ENCODE measurements at regions not wholly inside any gene's neighbourhood (a gene's known extent, or its start where the extent isn't known, plus 50 kb on each side); places are given as distances from the start of the nearest gene placed in this dataset.

DNA sequence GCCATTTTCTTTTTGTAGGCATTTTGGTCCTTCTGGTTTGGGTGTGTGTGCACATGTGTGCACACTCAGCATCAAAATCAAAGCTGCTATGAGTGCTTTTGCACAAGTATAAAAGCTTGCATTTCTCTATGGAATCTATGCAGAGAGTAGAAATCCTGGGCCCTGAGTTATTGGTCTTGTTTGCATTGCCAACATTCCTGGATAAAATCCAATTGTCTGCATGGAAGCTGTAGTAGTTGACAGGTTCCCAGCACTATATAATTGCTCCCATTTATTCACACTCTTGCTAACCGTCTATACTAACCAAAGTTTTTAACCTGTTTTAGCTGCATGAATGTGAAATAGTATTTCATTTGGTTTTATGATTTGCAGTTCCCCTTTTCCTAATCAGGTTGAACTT lies 277.0 kb downstream of the FOXA2 start:
- DNase-seq, result no peak
- H3K4me1 ChIP-seq, result no peaks in the 10 kb centered on the region
- TF ChIP-seq, protein P1, sequence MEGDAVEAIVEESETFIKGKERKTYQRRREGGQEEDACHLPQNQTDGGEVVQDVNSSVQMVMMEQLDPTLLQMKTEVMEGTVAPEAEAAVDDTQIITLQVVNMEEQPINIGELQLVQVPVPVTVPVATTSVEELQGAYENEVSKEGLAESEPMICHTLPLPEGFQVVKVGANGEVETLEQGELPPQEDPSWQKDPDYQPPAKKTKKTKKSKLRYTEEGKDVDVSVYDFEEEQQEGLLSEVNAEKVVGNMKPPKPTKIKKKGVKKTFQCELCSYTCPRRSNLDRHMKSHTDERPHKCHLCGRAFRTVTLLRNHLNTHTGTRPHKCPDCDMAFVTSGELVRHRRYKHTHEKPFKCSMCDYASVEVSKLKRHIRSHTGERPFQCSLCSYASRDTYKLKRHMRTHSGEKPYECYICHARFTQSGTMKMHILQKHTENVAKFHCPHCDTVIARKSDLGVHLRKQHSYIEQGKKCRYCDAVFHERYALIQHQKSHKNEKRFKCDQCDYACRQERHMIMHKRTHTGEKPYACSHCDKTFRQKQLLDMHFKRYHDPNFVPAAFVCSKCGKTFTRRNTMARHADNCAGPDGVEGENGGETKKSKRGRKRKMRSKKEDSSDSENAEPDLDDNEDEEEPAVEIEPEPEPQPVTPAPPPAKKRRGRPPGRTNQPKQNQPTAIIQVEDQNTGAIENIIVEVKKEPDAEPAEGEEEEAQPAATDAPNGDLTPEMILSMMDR (IDR thresholded peaks at IDR 0.05), result no peak
- no peak overlapping the region for H3K4me3 ChIP-seq
- no peak overlapping the region for H3K27ac ChIP-seq
- 28 to 30% methylated on average over 1 of the region's 1 CpG for WGBS, 2 donors
- H3K9me3 ChIP-seq, result no peaks in the 10 kb centered on the region
- ATAC-seq, result no peak
- H3K27me3 ChIP-seq, result peaks cover 0 to 29% (median 18%) of the 10 kb centered on the region in 7 donors
- intact Hi-C loops (cut with DNase I), result loop anchor here in 1 of 10 donors (10.0 kb wide), 1 partner anchor 593 kb away; no protein-coding TSS in a partner anchor
- no peaks in the 10 kb centered on the region for H3K36me3 ChIP-seq

DNA sequence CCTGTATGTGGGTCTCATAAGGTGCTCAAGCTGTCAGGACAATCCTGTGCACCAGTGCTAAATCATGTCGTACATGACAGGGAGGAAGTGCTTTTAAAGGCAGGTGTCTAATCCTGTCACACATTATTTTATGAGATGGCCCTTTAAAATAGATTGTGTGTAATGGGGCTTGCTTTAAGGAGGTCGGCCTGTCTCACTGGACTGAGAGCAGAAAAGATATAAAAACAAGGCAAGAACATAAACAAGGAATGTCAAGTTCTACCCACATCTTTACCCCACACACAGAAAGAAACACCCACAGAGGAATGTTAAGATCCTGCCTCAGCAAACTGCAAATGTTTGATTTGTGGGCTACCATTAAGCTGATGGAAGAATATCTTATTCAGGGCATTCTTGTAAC lies 279.0 kb downstream of the FOXA2 start:
- ATAC-seq (no peak), DNase-seq (no peak)
- TF ChIP-seq, protein P1 (IDR thresholded peaks at IDR 0.05), result no peak
- Histone ChIP-seq H3K4me1 (no peaks in the 10 kb centered on the region), H3K9me3 (no peaks in the 10 kb centered on the region), H3K27ac (no peak overlapping the region), H3K27me3 (peaks cover 0 to 27% (median 7%) of the 10 kb centered on the region in 7 donors), H3K4me3 (no peak overlapping the region), H3K36me3 (no peaks in the 10 kb centered on the region)
- intact Hi-C loops (cut with DNase I), result loop anchor here in 1 of 10 donors (10.0 kb wide), 1 partner anchor 591 kb away; no protein-coding TSS in a partner anchor
- 56 to 59% methylated on average over 2 of the region's 2 CpGs for WGBS, 2 donors

DNA sequence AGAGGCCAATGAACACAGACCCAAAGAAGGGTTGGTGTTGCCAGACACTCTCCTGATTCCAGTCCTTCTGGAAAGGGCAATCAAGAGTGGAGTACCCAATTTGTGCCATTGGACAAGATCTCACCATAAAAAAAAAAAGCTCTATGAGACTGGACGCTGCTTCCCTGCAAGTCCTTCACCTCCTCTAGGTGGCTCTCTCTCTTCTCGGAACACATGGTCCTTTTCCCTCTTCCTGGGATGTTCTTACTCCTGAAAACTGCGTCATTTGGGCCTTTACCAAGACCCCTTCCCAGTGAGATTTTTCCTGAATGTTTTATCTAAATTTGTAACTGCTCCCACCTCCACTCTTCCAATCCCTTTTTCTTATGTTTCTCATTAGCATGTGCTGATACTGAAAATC lies 280.8 kb downstream of the FOXA2 start:
- no peak for ATAC-seq
- TF ChIP-seq, protein P1 (IDR thresholded peaks at IDR 0.05), result no peak
- no peaks in the 10 kb centered on the region for H3K4me1 ChIP-seq

DNA sequence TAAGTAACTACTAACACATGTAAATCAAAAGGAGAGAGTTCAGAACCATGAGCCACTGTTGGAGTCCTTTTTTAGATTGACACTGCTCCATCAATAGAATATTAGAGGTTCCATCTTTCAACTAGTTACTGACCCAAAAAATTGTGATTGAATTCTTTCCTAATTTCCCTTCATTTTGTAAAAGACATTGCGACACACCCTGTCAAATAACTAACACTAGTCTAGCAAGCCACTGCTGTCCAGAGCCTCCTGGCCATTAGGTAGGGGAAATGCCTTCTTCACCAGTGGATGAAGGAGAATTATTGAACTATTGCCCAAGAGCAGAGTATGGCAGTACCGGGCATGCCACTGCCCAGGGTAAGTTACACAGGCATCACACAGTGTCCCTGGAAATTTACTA lies 282.3 kb downstream of the FOXA2 start:
- no peaks in the 10 kb centered on the region for H3K4me1 ChIP-seq
- DNase-seq (no peak), ATAC-seq (no peak)
- H3K9me3 ChIP-seq, result peaks cover 0 to 5% (median 0%) of the 10 kb centered on the region in 11 donors
- peaks cover 0 to 15% (median 0%) of the 10 kb centered on the region in 7 donors for H3K27me3 ChIP-seq
- intact Hi-C loops (cut with DNase I), result loop anchor here in 1 of 10 donors (10.0 kb wide), 1 partner anchor 587 kb away; no protein-coding TSS in a partner anchor
- WGBS, 2 donors, result 85 to 95% methylated on average over 2 of the region's 2 CpGs
- no peak overlapping the region for H3K27ac ChIP-seq
- H3K4me3 ChIP-seq, result no peak overlapping the region
- TF ChIP-seq, protein P1 (IDR thresholded peaks at IDR 0.05), result no peak
- H3K36me3 ChIP-seq, result no peaks in the 10 kb centered on the region

More for the DNA sequence above, 280.8 kb downstream of the FOXA2 start:
- Histone ChIP-seq H3K27me3 (peaks cover 0 to 15% (median 0%) of the 10 kb centered on the region in 7 donors), H3K27ac (no peak overlapping the region), H3K36me3 (no peaks in the 10 kb centered on the region), H3K4me3 (no peak overlapping the region), H3K9me3 (peaks cover 0 to 5% (median 0%) of the 10 kb centered on the region in 11 donors)
- intact Hi-C loops (cut with DNase I), result loop anchor here in 1 of 10 donors (10.0 kb wide), 1 partner anchor 589 kb away; no protein-coding TSS in a partner anchor
- 45 to 56% methylated on average over 3 of the region's 3 CpGs for WGBS, 2 donors
- no peak for DNase-seq
